Kidney tubule cell (primary cell): ENCODE measurements at regions not wholly inside any gene's neighbourhood (a gene's known extent, or its start where the extent isn't known, plus 50 kb on each side); places are given as distances from the start of the nearest gene placed in this dataset.
"Not testable (repeated sequence)": the region's sequence is repeated elsewhere in the genome, so short reads cannot be mapped to it uniquely, and the experiment has no call there.

Source experiments
- DNase-seq: peaks from one replicate; pipeline ENCODE4 v3.0.0-alpha.2; 2018; ENCODE audit warnings: low spot score

DNA sequence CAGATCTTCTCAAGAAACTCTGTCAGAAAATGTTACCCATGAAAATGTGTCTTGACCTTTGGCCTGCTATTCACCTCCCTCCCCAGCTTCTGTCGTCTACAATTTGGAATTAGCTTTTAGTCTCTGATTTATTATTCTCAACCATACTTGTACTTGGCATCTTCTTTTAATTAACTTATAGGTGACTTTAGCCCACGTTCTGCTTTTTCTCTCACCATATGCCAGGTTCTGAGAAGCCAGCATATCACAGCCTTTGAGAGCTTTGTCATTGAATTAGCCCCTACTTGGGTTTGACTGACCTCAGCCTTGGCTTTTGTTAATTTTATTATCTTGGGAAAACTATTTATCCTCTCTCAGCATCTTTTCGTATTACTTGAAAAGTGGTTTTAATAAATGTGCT is 355.9 kb downstream of the OXSM start:
- no peak for DNase-seq

DNA sequence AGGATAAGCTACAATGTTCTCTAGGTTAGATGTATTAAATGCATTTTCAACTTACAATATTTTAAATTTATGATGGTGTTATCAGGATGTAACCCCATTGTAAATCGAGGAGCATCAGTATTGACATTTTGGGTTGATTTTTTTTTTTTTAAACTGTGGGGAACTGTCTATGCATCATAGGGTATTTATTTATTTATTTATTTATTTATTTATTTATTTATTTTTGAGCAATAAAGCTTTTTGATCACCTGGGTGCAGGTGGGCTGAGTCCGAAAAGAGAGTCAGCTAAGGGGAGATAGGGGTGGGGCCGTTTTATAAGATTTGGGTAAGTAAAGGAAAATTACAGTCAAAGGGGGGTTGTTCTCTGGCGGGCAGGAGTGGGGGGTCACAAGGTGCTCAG is 367.5 kb downstream of the OXSM start:
- not testable (repeated sequence) for DNase-seq

DNA sequence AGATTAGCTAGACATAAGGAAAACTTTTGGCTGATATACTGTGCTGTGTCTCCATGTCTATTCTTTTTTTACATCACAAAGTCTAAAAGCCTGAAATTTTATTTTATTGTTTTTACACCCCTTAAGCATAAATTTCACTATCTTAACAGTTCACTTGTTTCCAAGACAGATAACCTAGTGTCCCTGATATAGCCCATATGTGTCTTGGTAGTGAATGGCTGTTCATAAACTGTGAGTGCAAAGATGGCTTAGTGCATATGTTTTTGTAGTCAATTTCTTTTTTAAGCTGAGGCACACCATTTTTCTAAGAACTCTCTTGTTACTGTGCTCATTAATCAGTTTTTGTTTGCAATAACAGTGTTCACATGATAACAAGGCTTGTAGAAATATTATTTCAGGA is 381.1 kb downstream of the OXSM start:
- no peak for DNase-seq

DNA sequence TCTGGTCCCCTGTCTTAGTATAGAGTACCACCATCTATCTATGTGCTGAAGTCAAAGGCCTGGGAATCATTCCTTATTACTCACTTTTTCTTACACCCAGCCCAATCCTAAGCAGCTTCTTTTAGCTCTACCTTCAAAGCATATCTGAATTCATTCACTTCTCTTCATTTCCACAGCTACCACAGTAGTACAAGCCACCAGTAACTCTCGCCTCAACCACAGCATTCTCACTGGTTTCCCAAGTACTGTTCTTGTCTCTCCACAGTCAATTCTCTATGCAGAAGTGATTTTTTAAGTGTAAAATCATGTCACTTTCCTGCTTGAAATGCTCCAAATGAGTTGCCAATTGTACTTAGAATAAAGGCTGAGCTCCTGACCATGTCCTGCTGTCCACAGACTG is 401.7 kb downstream of the OXSM start:
- no peak for DNase-seq

DNA sequence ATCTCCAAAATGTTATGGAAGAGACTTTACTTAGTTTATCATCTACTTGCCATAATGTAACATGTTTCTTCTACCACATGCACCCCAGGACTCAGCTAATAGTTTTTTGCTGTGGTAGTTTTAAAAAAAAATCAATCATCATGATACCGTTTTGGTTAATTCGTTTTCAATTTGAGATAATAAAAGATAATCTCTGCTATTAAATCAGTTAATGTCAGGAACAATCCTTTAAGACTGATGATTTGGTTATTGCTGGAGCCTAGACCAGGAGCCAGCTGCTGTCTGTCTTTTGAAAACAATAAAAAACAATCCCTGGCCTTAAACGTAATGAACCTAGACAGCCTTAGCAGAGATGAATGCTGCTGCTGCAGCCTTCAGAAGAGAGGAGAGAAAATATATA is 403.7 kb downstream of the OXSM start:
- DNase-seq: no peak

DNA sequence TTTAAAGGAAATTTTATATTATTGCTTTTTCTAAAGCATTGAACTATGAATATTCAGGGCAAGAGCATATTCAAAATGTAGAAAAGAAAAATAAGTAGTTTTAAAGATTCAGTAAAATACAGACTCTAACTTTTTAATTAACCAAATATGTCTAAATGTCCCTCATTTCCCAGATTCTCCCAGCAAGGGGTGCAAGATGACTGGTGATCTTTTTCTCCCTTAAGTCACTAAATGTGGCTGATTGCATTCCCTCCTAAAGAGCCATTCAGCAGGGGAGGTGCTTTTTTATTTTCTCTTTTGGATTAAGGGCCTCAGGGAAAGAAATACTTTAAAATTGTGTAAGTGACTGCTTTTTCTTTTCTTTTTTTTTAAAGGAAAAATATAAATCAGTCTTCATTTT is 406.9 kb downstream of the OXSM start:
- DNase-seq: no peak

DNA sequence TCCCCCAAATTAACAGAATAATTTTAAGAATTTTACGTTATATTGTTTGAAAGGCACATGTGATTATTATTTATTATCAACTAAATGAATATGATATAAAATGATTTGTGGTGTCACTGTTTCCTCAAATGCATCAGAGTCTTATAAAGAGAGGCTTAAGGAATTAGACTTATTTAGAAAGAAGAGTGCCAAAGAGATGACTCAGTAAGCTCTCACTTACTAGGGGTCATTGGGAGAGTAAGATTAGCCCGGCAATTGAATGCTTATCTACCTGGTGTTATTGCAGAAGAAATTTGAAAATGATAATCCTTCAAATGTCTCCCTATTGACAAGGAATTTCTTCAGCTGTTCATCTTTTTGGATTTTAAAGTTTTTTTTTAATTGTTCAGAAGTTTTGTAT is 408.7 kb downstream of the OXSM start:
- peak; percentile 12 for DNase-seq

DNA sequence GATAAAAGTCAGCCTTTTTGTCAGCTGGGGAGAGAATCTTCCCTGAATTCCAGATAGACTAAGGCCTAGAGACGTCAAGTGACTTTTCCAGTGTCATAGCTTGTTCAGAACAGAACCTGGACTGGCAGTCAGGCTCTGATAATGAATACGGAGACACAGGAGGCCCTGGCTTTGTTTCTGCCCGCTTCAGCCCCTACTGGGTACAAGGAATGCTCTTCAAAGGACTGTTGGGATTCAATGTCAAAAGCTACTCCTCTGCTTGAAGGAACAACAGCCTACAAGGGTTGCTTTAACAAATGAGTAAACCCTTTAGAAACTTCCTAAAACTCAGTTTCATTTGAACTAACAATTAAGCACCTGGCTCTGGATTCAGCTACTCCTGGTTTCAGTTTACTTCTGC is 412.3 kb downstream of the OXSM start:
- DNase-seq: no peak

DNA sequence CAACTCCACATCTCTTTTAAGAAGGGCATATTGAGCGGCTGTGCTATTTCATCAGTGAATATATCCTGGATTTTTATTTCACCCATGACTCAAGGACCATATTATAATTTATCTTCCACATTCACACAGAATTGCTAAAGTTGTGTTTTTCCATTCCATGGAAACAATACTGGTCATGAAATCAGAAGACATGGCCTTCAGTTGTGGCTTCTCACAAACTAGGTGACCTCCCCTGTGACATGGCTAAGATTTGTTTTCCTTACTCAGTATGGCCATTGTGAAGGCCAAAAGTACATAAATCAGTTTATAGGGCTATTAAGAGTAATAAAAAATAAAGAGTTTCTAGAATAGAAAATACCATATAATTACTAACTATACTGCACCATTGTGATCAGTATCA is 415.6 kb downstream of the OXSM start:
- no peak for DNase-seq

DNA sequence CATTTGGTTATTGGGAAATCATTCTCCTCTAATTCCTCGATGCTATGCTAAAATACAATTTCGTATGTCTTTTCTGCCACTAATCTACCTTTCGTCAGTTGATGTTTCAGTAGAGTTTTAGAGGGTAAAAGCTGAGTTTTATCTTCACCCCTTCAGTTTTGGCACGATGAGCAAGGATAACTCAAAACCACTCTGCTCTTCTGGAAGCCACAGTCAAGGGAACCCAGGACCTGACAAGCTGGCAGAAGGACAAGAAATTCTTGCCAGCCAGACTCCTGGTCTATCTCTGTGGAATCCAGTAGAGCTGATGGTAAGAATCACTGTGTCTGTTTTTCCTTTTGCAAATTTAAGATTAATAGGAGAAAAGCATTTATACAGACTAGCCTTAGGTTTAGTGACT is 414.4 kb upstream of the LRRC3B start:
- no peak for DNase-seq

DNA sequence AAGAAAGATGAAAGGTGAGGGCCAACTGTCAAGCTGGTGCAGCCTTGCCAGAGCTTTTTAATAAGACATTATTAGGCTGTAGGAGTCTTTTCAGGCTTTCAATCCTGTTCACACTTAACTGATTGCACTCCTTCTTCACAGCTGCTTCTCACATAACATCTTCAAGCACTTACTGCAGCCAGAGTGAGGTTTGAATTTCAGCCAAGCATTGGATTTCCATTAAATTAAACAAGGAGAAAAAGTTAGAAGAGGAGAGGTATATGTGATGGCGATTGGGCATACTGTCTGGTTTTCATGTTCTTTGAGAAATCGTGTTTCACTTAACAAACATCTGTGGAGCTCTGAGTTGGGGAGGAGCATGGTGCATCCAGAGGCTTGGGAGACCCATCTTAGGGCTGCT is 392.8 kb upstream of the LRRC3B start:
- DNase-seq: no peak

DNA sequence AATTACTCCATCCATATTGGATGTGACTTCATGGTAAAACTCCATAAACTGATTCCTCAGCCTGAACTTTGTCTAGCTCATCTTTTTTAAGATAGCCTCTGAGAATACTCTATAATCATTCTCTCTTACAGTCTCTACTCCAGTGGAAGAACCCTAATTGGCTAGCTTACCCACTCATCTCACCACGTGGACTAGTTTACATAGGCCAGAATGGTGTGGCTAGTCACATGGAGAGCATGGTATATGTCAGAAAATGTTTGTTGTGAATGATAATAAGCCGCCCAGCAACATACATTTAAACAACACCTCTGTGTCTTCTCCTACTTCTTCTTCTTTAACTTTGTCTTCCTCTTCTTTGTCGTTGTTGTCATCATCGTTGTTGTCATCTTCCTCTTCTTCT is 389.2 kb upstream of the LRRC3B start:
- no peak for DNase-seq

DNA sequence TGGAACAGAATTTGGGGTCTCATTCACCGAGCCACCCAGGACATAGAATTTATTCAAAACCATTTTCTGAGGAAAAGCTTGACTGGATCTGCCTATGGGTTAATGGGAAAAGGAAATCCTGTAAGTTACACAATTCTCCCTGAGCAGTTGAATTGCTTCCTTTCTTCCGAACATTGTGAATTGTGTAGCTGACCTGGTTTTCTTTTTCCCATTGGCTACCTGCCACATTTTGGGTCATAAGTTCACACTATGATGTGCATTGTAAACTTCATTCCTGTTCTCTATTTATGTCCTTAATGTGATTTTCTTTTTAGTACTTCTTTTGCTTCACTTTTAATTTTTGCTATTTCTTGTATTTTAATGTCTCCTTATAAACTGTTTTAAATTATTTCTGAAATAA is 386.0 kb upstream of the LRRC3B start:
- no peak for DNase-seq

DNA sequence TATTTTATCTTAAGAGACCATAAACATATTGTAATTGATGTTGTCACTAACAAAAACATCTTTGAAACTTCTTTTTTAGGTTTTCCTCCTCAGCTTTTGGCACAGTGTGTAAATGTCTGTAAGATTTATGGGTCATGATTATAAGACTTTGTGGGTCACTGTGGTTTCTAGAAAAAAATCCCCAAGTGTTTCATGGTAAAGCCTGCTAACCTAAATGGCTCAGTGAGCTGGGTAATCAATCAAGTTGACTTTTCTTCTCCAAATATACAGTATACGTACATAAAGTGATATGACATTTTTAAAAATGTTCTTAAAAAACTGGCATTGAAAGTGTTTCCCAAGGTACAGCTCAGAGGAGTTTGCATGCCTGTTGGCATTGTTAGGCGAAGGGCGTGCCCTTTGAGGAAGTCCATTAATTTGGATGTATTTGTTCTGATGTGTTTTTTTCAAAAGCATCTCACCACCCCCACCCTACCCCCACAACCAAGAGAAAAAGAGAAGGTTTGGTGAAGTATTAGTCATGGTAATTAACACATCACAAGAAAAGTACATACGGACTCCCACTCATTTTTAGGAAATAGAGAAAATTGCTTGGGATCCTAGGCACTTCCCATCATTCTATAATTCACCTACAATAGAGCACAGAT is 385.4 kb upstream of the LRRC3B start:
- no peak for DNase-seq

DNA sequence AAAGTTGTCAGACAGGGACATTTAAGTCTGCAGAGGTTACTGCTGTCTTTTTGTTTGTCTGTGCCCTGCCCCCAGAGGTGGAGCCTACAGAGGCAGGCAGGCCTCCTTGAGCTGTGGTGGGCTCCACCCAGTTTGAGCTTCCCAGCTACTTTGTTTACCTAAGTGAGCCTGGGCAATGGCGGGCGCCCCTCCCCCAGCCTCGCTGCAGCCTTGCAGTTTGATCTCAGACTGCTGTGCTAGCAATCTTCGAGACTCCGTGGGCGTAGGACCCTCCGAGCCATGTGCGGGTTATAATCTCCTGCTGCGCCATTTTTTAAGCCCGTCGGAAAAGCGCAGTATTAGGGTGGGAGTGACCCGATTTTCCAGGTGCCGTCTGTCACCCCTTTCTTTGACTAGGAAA is 378.0 kb upstream of the LRRC3B start:
- not testable (repeated sequence) for DNase-seq

DNA sequence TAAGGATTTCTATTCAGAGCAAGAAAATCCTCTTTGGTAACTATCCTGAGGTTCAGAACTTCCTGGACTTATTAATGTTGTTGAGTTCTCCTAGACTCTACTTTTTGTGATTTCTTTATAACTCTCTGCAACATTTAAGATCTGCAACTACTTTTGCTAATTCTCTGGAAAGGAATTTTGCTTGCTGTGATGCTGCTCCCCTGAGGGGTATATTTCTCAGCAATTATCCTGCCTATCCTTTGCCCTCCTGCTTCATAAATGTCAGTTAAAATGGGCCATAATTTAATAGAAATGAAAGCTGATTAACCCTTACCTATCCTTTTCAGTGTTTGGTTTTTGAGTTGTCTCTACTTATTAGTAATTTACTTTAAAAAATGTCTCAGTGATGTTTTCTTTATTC is 377.3 kb upstream of the LRRC3B start:
- no peak for DNase-seq

DNA sequence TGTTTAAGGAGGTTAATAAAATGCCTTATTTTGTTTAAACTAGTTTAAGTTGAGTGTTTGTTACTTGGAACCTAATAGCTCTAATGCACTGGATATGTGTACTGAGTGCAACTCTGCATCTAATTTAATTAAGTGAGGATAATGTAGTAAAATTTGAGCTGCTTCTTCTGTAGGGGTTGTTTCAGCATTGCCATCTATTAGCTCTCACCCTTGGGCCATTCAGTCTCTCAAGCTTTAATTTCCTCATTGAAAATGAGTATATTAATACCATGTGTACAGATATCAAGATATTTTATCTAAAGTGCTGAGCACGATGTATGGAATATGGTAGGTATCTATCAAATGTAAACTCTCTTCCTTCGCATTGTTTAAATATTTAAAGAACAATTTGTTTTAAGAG is 375.7 kb upstream of the LRRC3B start:
- no peak for DNase-seq

DNA sequence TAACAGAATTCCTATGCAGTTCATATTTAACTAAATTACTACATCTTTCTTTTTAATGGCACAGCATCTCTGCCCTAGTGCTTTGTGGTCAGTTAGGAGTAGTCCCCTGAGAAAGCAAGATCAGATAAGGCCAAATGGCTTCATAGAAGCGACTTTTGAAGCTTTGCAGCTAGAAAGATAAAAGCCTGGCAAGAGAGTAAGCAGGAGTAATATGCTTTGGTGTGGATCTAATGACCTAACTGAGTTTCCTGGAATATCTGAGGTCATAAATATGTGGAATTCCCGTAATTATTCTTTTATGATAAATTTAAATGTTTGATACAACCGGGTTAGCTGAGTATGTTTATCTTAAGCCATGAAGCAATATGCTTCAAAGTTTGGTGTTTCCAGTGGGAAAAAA is 374.9 kb upstream of the LRRC3B start:
- no peak for DNase-seq

DNA sequence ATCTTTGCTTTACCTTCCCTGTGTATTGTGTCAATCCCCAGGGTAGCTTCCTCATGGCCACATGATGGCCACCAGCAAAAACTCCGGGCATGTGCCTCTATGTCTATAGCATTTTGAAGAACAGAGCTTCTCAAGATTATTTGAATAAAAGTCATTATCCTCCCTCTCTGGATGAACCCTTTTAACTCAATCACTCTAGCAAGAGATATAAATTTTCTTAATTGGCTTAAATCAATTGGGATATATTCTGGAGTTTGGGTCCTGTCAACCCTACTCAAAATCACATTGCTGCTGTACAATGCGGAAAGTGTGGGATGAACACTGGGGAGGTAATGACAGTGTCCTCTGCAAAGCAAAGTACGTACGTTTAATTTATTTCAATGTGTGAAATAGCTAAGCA is 370.6 kb upstream of the LRRC3B start:
- no peak for DNase-seq

DNA sequence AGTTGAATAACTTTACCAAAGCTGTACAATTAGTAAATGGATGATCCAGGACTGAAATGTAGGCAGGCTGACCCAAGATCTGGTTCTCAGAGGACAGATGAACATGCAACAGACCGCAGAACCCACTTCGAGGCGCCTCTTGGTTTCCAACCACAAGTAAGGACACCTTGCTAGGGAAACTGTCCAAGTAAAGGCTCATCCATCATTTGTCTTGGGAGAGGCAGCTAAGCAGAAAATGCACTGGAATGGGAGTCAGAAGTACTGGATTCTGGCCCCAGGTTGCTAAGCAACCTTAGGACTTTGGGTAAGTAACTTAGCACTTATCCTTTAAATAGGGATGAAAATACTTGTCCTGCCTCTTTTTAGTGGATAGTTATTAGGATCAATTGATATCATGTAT is 366.3 kb upstream of the LRRC3B start:
- no peak for DNase-seq

DNA sequence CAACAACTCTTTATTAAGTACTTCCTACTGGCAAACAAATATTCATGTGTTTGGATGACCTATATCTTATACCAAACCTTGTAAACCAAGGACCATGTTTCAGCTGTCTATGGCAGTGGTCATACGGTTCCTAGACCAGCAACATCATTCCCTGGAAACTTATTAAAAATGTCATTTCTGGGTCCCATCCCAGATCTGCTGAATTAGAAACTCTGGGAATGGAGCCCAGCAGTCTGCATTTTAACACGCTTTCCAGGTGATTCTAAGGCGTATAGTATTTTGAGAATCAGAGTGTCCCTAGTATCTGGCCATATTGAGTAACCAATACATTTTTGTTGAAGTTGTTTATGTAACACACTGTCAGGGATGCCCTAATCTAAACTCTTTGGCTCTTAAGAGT is 363.4 kb upstream of the LRRC3B start:
- no peak for DNase-seq

DNA sequence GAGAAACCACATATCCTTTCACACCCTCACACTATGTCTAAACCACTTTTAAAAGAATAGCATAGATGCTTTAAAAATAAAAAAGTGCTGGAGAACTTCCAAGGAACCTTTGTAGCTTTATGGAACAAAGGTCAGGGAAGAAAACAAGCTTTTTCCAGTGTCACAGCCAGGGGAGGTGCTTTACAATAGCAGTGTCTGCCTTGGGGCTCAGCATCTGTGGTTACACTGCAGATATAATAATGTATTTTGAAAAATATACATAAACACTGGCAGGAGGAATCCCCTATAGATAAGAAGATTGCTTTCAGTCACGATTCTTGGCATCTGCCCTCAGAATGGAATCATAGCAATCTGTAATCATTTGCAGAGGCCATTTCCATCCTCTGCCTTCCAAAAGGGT is 362.4 kb upstream of the LRRC3B start:
- DNase-seq: no peak

DNA sequence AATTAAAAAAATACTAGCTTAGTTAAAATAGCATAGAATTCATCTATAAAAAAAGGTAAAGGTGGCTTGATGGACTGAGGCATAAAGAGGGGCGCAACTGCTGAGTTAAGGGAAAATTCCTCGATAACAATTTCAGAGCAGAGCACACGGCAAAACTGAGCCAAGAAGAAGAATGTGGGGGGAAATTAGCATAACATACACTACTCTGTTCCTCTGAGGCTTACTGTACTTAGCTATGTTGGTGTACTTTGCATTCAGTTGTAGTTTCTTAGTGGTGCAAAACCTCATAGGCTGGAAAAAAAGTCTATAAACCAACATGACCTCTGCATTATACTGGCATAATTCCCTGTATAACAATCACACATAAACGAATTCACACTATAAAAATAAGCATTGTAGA is 357.9 kb upstream of the LRRC3B start:
- no peak for DNase-seq

DNA sequence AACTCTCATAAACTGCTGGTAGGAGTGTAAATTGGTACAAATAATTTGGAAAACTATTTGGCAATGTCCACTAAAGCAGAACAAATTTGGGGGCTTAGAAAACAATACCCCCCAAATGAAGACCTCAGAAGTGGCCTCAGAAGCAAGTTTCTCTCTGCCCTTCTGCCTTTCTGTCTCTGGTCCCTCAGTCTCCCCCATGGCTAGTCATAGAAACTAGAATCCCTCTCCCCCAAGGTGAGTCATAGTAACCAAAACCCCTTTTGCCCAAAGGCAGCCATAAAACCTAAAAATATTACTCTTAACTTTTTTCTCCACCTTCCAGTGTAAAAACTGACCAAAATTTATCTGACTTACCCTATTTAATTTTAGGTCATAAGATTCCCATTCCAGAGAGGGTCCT is 350.7 kb upstream of the LRRC3B start:
- no peak for DNase-seq

DNA sequence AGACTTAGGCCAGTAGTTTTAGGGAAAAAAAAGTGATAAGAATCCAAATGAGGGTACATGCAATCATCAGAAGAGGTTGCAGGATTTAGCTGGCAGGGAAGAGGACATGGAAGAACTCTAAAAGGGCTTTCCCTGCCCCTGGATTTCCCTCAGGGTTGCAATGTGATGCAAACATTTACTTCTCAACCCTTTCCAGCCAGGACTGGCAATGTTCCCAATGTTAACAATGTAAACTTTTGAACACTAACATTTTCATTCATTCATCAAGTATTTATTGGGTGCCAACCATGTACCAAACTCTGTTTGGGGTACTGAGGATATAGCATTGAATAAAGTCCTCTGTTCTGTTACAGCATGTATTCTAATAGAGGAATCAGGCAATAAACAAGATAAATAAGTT is 349.4 kb upstream of the LRRC3B start:
- DNase-seq: no peak
